SK-N-SH (cell line): ENCODE measurements at regions not wholly inside any gene's neighbourhood (a gene's known extent, or its start where the extent isn't known, plus 50 kb on each side); places are given as distances from the start of the nearest gene placed in this dataset.

Experiments used
- CTCF ChIA-PET: fragments of 300-600, 350-600 bp; formaldehyde crosslinking; extraction: SDS; loops from one replicate; lab custom pipeline; 2021; lab: Yijun Ruan, JAX
- POLR2A ChIA-PET: fragments of 350-600 bp; sonication (Branson Sonifier 250); formaldehyde crosslinking; extraction: SDS; loops from one replicate; lab custom pipeline; 2020; ENCODE audit warnings: antibody characterized with exemption, inconsistent platforms; lab: Yijun Ruan, JAX
- DNase-seq: peaks from one replicate; pipeline ENCODE4 v3.0.0; 2012
- H2AFZ ChIP-seq: fragments of 200-600 bp; sonication (generic); 2 replicates; pipeline ENCODE4 v1.8.1; 2016; ENCODE audit warnings: antibody characterized with exemption, mild to moderate bottlenecking, low read depth
- H3F3A ChIP-seq: fragments of 200-600 bp; sonication (generic); replicated peaks from 2 replicates; pipeline ENCODE3; 2016; ENCODE audit warnings: antibody characterized with exemption, mild to moderate bottlenecking; ENCODE audit not compliant: insufficient read depth
- H3K27ac ChIP-seq, 2 experiments: fragments of 200-500 bp in 1 of 2; fragments of 200-600 bp in 1 of 2; sonication (Bioruptor generic) in 1 of 2; sonication (generic), shearing (Covaris generic) in 1 of 2; 2 replicates each; pipeline versions ENCODE4 v1.5.1 to v1.6.1; 2014 to 2016; ENCODE audit warnings: low read depth in 2 of 2, inconsistent platforms in 1 of 2, low read length in 1 of 2, mild to moderate bottlenecking in 1 of 2, mixed read lengths in 1 of 2
- H3K27me3 ChIP-seq: fragments of 200-600 bp; sonication (generic), shearing (Covaris generic); 2 replicates; pipeline ENCODE4 v1.6.1; 2016; ENCODE audit warnings: mixed run types; ENCODE audit not compliant: insufficient read depth
- H3K36me3 ChIP-seq, 2 experiments: fragments of 200-500 bp in 1 of 2; fragments of 200-600 bp in 1 of 2; sonication (Bioruptor generic) in 1 of 2; sonication (generic) in 1 of 2; replicated peaks in 1 of 2; 2 replicates each; pipeline versions ENCODE3 to v1.5.1; 2014 to 2016; ENCODE audit warnings: low read length in 1 of 2, mild to moderate bottlenecking in 1 of 2; ENCODE audit not compliant: insufficient read depth in 2 of 2, control insufficient read depth in 1 of 2
- H3K4me1 ChIP-seq, 2 experiments: fragments of 200-500 bp in 1 of 2; fragments of 200-600 bp in 1 of 2; sonication (Bioruptor generic) in 1 of 2; sonication (generic), shearing (Covaris generic) in 1 of 2; 2 replicates each; pipeline versions ENCODE4 v1.5.1 to v1.6.1; 2014 to 2016; ENCODE audit warnings: low read depth in 1 of 2, low read length in 1 of 2, mixed run types in 1 of 2; ENCODE audit not compliant: insufficient read depth in 2 of 2, control insufficient read depth in 1 of 2
- H3K4me2 ChIP-seq: fragments of 200-600 bp; sonication (generic), shearing (Covaris generic); 2 replicates; pipeline ENCODE4 v1.6.1; 2017; ENCODE audit warnings: mixed run types
- H3K4me3 ChIP-seq, 2 experiments: fragments of 200-500 bp in 1 of 2; fragments of 200-600 bp in 1 of 2; sonication (Bioruptor generic) in 1 of 2; sonication (generic), shearing (Covaris generic) in 1 of 2; 2 replicates each; pipeline versions ENCODE4 v1.5.1 to v1.8.1; 2014 to 2016; ENCODE audit warnings: low read depth in 2 of 2, inconsistent platforms in 1 of 2, low read length in 1 of 2, mild to moderate bottlenecking in 1 of 2, mixed read lengths in 1 of 2, moderate library complexity in 1 of 2
- H3K79me2 ChIP-seq: fragments of 200-600 bp; sonication (generic); 2 replicates; pipeline ENCODE4 v1.8.1; 2017; ENCODE audit warnings: mild to moderate bottlenecking; ENCODE audit not compliant: insufficient read depth
- H3K9ac ChIP-seq: fragments of 200-600 bp; sonication (generic); 2 replicates; pipeline ENCODE4 v1.6.1; 2017; ENCODE audit warnings: mixed run types
- H3K9me2 ChIP-seq: fragments of 200-600 bp; sonication (generic); 2 replicates; pipeline ENCODE4 v1.6.1; 2017; ENCODE audit warnings: mixed run types
- H3K9me3 ChIP-seq: fragments of 200-600 bp; sonication (generic); 2 replicates; pipeline ENCODE4 v1.6.1; 2017; ENCODE audit warnings: mixed run types, mild to moderate bottlenecking, moderate library complexity
- H4K20me1 ChIP-seq: fragments of 200-600 bp; sonication (generic); 2 replicates; pipeline ENCODE4 v1.6.1; 2017; ENCODE audit warnings: mild to moderate bottlenecking, mixed run types; ENCODE audit not compliant: insufficient read depth
- EP300 ChIP-seq, 2 experiments: IDR thresholded peaks; 2 replicates each; pipeline versions ENCODE4 v1.4.0 to v1.6.1; 2012; ENCODE audit warnings: borderline replicate concordance in 1 of 2, low read depth in 1 of 2, low read length in 1 of 2
- EZH2phosphoT487 ChIP-seq: fragments of 200-600 bp; sonication (generic); IDR thresholded peaks from 2 replicates; pipeline ENCODE4 v1.6.1; 2017; ENCODE audit warnings: low read depth, mixed run types, mild to moderate bottlenecking, antibody characterized with exemption, moderate library complexity, borderline replicate concordance
- FOSL2 ChIP-seq: IDR thresholded peaks from 2 replicates; pipeline ENCODE4 v1.4.0; 2012; ENCODE audit warnings: low read depth, mild to moderate bottlenecking, moderate library complexity, borderline replicate concordance
- FOXM1 ChIP-seq: IDR thresholded peaks from 2 replicates; pipeline ENCODE4 v1.4.0; 2012; ENCODE audit warnings: low read depth, mild to moderate bottlenecking
- GATA2 ChIP-seq: sonication (generic); formaldehyde crosslinking; IDR thresholded peaks from 2 replicates; pipeline ENCODE4 v1.5.0; 2020; ENCODE audit warnings: mild to moderate bottlenecking, missing genetic modification reagents
- NFIC ChIP-seq: IDR thresholded peaks from 2 replicates; pipeline ENCODE4 v1.4.0; 2012; ENCODE audit warnings: borderline replicate concordance
- RAD21 ChIP-seq: IDR thresholded peaks from 2 replicates; pipeline ENCODE4 v1.6.1; 2012; ENCODE audit warnings: mild to moderate bottlenecking, low read length
- RFX5 ChIP-seq: IDR thresholded peaks from 2 replicates; pipeline ENCODE4 v1.6.1; 2012; ENCODE audit warnings: mild to moderate bottlenecking, improper control_type of control experiment, low read length
- SIN3A ChIP-seq: IDR thresholded peaks from 2 replicates; pipeline ENCODE4 v1.6.1; 2012; ENCODE audit warnings: low read depth, mild to moderate bottlenecking, low read length, moderate library complexity, borderline replicate concordance
- SMC3 ChIP-seq: IDR thresholded peaks from 2 replicates; pipeline ENCODE4 v1.6.1; 2012; ENCODE audit warnings: low read depth, low read length, improper control_type of control experiment
- TCF12 ChIP-seq: IDR thresholded peaks from 2 replicates; pipeline ENCODE4 v1.4.0; 2012
- WGBS: methylation state at CpG from one replicate; pipeline ENCODE4 v1.1.6; 2017; ENCODE audit warnings: low lambda C conversion rate; 5-methylcytosine and 5-hydroxymethylcytosine counted together
- TF ChIP-seq, protein P1 (sequence below): fragments of 200-600 bp; sonication (generic); IDR thresholded peaks from 2 replicates; pipeline ENCODE4 v1.6.1; 2017; ENCODE audit warnings: antibody characterized with exemption, mild to moderate bottlenecking, moderate library complexity
- TF ChIP-seq, protein P2 (sequence below): IDR thresholded peaks from 2 replicates; pipeline ENCODE4 v1.4.0; 2012; ENCODE audit warnings: low read depth
- TF ChIP-seq, protein P3 (sequence below): fragments of 150-350 bp; IDR thresholded peaks from 2 replicates; pipeline ENCODE4 v1.6.1; 2016; ENCODE audit warnings: mild to moderate bottlenecking, low read depth, low read length
- TF ChIP-seq, protein P4 (sequence below): IDR thresholded peaks from 2 replicates; pipeline ENCODE4; 2012

DNA sequence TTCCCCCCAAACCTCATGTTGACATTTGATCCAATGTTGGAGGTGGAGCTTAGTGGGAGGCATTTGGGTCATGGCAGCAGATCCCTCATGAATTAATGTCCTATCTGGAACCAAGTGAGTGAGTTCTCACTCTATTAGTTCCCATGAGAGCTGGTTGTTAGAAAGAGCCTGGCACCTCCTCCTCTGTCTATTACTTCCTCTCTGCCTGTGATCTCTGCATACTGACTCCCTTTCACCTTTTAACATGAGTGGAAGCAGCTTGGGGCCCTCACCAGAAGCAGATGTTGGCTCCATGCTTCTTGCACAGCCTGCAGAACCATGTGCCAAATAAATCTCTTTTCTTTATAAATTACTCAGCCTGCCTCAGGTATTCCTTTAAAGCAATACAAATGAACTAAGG, 127.3 kb upstream of the RALGAPA2 start:
- no peaks in the 10 kb centered on the region for H3K9me2 ChIP-seq
- no peaks in the 10 kb centered on the region for H3K9me3 ChIP-seq
- H3K79me2 ChIP-seq: no peaks in the 10 kb centered on the region
- no peaks in the 10 kb centered on the region for H3K36me3 ChIP-seq
- no peaks in the 10 kb centered on the region for H3F3A ChIP-seq
- no peak overlapping the region for H2AFZ ChIP-seq
- no peak overlapping the region for H3K9ac ChIP-seq
- H3K4me1 ChIP-seq: no peaks in the 10 kb centered on the region; a peak in 1 of 4 replicates
- no peak overlapping the region for H3K4me2 ChIP-seq
- DNase-seq: no peak
- no peak overlapping the region for H3K4me3 ChIP-seq
- no peak overlapping the region for H3K27ac ChIP-seq
- CTCF ChIA-PET: interaction anchor here (1.8 to 7.2 kb wide), 5 partner anchors 15 to 775 kb away, joined by 8 to 64 read pairs (median 45); no protein-coding TSS in a partner anchor
- TF ChIP-seq, protein P1, sequence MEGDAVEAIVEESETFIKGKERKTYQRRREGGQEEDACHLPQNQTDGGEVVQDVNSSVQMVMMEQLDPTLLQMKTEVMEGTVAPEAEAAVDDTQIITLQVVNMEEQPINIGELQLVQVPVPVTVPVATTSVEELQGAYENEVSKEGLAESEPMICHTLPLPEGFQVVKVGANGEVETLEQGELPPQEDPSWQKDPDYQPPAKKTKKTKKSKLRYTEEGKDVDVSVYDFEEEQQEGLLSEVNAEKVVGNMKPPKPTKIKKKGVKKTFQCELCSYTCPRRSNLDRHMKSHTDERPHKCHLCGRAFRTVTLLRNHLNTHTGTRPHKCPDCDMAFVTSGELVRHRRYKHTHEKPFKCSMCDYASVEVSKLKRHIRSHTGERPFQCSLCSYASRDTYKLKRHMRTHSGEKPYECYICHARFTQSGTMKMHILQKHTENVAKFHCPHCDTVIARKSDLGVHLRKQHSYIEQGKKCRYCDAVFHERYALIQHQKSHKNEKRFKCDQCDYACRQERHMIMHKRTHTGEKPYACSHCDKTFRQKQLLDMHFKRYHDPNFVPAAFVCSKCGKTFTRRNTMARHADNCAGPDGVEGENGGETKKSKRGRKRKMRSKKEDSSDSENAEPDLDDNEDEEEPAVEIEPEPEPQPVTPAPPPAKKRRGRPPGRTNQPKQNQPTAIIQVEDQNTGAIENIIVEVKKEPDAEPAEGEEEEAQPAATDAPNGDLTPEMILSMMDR: no peak
- TF ChIP-seq, protein P2, sequence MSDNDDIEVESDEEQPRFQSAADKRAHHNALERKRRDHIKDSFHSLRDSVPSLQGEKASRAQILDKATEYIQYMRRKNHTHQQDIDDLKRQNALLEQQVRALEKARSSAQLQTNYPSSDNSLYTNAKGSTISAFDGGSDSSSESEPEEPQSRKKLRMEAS: no peak
- TF ChIP-seq NFIC: no peak
- no peak for TF ChIP-seq EZH2phosphoT487
- TF ChIP-seq SIN3A: no peak
- TF ChIP-seq EP300 (IDR thresholded peaks at IDR 0.05; ENCODE audit: borderline replicate concordance in 1 of 2, low read depth in 1 of 2, low read length in 1 of 2): no peak
- TF ChIP-seq TCF12: no peak
- TF ChIP-seq FOXM1: no peak
- no peak for TF ChIP-seq RFX5
- no peak for TF ChIP-seq FOSL2
- TF ChIP-seq, protein P3, sequence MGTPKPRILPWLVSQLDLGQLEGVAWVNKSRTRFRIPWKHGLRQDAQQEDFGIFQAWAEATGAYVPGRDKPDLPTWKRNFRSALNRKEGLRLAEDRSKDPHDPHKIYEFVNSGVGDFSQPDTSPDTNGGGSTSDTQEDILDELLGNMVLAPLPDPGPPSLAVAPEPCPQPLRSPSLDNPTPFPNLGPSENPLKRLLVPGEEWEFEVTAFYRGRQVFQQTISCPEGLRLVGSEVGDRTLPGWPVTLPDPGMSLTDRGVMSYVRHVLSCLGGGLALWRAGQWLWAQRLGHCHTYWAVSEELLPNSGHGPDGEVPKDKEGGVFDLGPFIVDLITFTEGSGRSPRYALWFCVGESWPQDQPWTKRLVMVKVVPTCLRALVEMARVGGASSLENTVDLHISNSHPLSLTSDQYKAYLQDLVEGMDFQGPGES: no peak
- no peak for TF ChIP-seq GATA2 (CRISPR knock-in tag)
- H4K20me1 ChIP-seq: no peaks in the 10 kb centered on the region
- H3K27me3 ChIP-seq: peaks cover 34% of the 10 kb centered on the region
- POLR2A ChIA-PET: no interaction called here

DNA sequence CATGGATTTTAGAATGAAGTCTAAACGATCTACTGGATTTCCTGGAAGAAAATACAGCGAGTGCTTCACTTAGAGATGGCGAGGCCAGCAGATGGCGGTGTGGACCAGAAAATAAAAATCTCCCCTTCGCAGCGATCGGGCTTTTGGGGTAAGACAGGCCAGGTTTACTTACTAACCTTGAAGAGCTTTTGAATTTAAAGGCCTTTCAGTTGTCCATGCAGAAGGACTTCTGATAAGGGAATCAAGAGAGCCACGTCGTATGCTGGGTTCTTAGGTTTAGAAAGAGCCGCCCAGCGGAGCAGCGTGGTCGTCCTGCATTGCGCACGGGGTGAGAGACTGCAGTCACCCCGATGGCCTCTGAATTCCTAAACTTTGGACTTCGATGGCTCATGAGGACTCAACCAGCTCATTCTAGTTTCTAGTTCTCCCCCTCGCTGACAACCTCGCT, 125.2 kb upstream of the RALGAPA2 start:
- Histone ChIP-seq H3K9me2 (no peaks in the 10 kb centered on the region), H3K27me3 (peaks cover 36% of the 10 kb centered on the region), H3K4me2 (peak overlapping the region; percentile 54; the same call in 1 of the 2 replicates), H3K9ac (no peak overlapping the region), H3K9me3 (no peaks in the 10 kb centered on the region), H3K36me3 (no peaks in the 10 kb centered on the region), H3F3A (no peaks in the 10 kb centered on the region), H3K79me2 (no peaks in the 10 kb centered on the region), H3K4me3 (peak overlapping the region in 1 of 2 experiments; percentile 47; a peak in 2 of 4 replicates), H2AFZ (0 out of 2 replicates have a peak overlapping the region, but pooled peaks have one; percentile 12), H3K27ac (no peak overlapping the region), H3K4me1 (no peaks in the 10 kb centered on the region; a peak in 1 of 4 replicates), H4K20me1 (no peaks in the 10 kb centered on the region)
- CTCF ChIA-PET: interaction anchor here (0.5 to 7.2 kb wide), 44 partner anchors 9 to 865 kb away, joined by 3 to 64 read pairs (median 4); no protein-coding TSS in a partner anchor
- POLR2A ChIA-PET: no interaction called here
- WGBS: 14% methylated on average over 14 of the region's 19 CpGs
- peak; percentile 63 for DNase-seq
- TF ChIP-seq GATA2 (CRISPR knock-in tag) (no peak), SMC3 (peak; percentile 67), RAD21 (peak; percentile 75)
- TF ChIP-seq, protein P1: peak; percentile 77
- TF ChIP-seq, protein P4, sequence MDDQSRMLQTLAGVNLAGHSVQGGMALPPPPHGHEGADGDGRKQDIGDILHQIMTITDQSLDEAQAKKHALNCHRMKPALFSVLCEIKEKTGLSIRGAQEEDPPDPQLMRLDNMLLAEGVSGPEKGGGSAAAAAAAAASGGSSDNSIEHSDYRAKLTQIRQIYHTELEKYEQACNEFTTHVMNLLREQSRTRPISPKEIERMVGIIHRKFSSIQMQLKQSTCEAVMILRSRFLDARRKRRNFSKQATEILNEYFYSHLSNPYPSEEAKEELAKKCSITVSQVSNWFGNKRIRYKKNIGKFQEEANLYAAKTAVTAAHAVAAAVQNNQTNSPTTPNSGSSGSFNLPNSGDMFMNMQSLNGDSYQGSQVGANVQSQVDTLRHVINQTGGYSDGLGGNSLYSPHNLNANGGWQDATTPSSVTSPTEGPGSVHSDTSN: no peak
- TF ChIP-seq, all 33 proteins: peak for 3
